DND-41 (cell line): ENCODE measurements at regions not wholly inside any gene's neighbourhood (a gene's known extent, or its start where the extent isn't known, plus 50 kb on each side); places are given as distances from the start of the nearest gene placed in this dataset.

Experiments
- EZH2 ChIP-seq: IDR thresholded peaks from 3 replicates; pipeline ENCODE4 v1.6.1; 2012; ENCODE audit warnings: borderline replicate concordance, low read depth, mild to moderate bottlenecking, moderate library complexity, low read length, inconsistent platforms; ENCODE audit not compliant: severe bottlenecking
- TF ChIP-seq, protein P1 (sequence below): IDR thresholded peaks from 2 replicates; pipeline ENCODE4 v1.5.1; 2012; ENCODE audit warnings: borderline replicate concordance, low read length, moderate library complexity, mild to moderate bottlenecking; ENCODE audit not compliant: poor library complexity, severe bottlenecking; ENCODE audit errors: extremely low read depth

GRCh38 chr13:67408798-67409197 is 178.7 kb upstream of the PCDH9 start:
- TF ChIP-seq, protein P1, sequence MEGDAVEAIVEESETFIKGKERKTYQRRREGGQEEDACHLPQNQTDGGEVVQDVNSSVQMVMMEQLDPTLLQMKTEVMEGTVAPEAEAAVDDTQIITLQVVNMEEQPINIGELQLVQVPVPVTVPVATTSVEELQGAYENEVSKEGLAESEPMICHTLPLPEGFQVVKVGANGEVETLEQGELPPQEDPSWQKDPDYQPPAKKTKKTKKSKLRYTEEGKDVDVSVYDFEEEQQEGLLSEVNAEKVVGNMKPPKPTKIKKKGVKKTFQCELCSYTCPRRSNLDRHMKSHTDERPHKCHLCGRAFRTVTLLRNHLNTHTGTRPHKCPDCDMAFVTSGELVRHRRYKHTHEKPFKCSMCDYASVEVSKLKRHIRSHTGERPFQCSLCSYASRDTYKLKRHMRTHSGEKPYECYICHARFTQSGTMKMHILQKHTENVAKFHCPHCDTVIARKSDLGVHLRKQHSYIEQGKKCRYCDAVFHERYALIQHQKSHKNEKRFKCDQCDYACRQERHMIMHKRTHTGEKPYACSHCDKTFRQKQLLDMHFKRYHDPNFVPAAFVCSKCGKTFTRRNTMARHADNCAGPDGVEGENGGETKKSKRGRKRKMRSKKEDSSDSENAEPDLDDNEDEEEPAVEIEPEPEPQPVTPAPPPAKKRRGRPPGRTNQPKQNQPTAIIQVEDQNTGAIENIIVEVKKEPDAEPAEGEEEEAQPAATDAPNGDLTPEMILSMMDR, result no peak
- no peak for TF ChIP-seq EZH2
